NCI-H345 treated with DMSO at 0.1 percent for 48 hours (cell line): ENCODE measurements at regions not wholly inside any gene's neighbourhood (a gene's known extent, or its start where the extent isn't known, plus 50 kb on each side); places are given as distances from the start of the nearest gene placed in this dataset.

Experiments used
- DNase-seq: peaks from one replicate; lab custom pipeline; 2025; ENCODE audit not compliant: unreplicated experiment; lab: John Stamatoyannopoulos, UW

DNA sequence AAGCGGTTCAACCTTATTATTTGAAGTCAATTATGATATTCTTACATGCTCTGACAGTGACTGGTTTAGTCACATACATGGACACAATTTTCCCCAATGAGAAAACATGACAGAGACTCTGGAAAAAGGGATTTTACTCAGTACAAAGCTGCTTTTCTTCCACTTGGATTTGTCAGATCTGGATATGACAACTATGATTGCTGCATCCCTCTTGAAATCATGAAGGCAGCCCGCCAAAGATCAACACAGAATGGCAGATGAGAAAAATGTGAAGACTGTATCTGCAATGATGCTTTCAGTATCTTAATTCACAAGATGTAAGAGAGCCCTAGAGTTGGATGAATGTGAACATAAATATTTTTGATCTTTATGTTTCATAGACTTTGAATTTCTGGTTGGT lies 439.6 kb downstream of the CDH8 start:
- no peak for DNase-seq

GRCh38 chr16:61595605-61596004 lies 440.6 kb downstream of the CDH8 start:
- no peak for DNase-seq

DNA sequence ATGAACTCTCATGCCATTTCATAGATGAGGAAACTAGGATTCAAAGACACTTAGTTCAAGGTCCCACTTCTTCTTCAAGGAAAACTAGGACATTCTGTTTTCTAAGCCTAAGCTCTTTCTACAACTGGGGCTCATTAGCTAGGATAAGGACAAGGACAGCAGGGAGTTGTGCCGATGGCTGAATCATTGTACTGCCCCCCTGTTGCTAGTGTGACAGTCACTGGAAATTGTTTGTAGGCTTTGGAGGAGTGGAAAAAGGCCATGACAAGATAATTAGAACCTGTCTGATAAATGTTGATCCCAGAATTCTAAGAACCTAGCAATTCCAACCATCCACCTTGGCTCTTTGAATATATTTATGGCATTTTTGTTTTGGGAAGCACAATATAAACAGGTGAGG lies 445.7 kb downstream of the CDH8 start:
- no peak for DNase-seq

DNA sequence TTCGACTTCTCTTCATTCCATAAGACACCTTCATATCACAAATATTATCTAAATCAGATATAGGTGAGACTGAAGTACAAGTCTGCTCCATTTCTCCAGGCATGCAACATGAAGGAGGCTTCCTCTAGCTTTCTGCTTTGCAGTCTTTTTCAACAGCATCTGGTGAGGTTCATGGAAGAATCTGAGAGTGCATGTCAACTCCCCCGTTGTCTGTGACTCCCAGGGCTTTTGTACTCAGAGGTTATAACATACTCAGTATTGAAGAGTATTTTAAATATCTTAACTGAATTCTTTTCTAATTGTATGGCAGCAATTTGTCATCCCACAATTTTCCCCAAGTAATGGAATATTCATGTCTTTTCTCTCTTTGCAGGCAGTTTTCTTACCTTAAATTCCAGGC lies 448.7 kb downstream of the CDH8 start:
- DNase-seq: no peak

GRCh38 chr16:61581417-61582046 lies 454.7 kb downstream of the CDH8 start:
- DNase-seq: no peak

DNA sequence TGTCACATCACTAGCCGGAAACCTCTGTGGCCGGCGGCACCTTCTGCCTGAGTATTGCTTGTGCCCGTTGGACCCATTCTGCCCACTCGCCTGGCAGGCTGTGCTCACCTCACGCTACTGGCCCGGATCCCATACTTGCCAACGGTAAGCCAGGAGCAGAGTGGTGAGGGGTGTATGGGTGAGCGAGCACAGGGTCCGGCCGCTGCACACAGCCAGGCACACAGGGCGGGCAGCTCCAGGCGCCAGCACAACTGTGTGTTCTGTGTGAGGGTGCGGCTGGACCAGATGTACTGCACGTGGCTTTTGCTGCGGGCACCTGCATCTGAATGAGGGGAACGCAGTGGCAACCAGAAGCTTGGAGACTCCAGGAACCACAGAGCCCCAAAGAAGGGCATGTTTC lies 455.7 kb downstream of the CDH8 start:
- no peak for DNase-seq

- DNase-seq: no peak
Observed at GRCh38 chr16:61579195-61579594, 457.0 kb downstream of the CDH8 start.

DNA sequence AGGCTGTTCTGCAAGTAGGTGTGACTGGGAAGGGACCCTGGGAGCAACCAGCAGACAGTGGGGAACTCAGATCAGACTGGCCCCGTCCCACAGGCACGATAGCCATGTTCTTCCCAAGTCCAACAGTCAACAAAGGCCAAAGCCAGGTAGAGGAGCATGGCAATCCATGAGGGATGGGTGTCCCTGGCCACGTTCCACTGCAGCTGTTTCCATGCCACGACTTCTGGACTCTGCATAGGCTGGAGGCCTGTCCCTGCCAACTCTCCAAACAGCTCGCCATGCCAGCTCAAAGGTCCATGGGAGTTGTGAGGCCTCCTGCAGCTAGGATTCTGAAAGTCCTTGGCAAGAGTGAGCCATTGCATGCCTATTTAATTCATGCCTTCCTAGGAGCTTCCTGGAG lies 459.8 kb downstream of the CDH8 start:
- DNase-seq: no peak

- DNase-seq: no peak
Observed at GRCh38 chr16:61575617-61576016, 460.6 kb downstream of the CDH8 start.

DNA sequence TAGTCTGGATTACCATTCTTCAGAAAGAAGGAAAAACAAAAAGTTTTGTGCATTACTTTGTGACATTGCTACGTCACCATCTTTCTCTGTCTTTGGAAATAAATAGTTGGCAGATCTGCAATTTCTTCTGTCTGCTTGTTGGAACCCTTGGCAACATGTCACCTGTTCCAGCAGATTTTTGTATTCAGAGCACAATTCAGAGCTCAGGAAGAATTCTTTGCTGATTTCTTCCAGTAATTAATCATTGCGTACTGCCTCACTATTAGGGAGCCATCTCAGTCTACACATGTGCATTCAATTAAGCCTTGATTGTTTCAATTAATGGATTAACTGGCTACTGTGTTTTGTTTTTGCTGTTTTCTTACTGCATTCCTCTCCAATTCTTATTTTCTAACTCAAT lies 467.2 kb downstream of the CDH8 start:
- DNase-seq: no peak

- DNase-seq: no peak
Observed at GRCh38 chr16:61564716-61565115, 471.5 kb downstream of the CDH8 start.

GRCh38 chr16:61555718-61556441 lies 480.4 kb downstream of the CDH8 start:
- no peak for DNase-seq

DNA sequence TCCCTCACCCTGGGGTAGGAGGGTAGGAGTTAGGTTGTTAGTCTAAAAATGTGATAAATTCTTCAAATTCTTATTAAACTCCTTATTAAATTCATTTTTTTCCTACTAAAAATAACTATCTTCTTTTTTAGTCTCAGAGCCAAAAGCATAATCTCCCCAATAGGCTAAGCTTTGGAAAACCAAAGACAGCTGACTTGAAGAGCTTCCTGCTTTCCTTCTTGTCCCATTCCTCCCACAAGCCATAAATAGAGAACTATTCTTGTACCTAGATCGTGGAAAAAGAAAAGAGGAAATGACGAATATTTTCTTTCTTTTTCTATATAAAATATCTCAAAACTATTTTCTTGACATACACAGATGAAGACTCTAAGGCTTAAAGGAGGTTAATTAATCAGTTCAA lies 486.9 kb downstream of the CDH8 start:
- DNase-seq: no peak

DNA sequence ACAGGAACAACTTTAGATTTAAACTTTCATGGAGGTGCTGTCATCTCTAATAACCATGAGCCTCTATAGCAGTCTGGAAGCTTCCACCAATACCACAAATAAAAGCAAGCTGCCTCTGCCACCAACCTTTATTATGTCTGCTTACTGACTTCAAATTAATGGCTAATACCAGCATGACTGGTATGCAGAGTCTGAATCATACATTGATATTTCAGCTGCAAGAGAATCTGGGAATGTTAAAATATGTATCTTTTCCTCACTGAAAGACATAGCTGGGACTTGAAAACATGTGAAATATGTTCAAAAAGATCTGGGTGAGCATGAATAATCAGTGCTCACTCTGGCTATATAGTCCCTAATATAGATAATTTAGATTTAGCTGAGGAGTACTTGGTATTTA lies 488.6 kb downstream of the CDH8 start:
- no peak for DNase-seq

DNA sequence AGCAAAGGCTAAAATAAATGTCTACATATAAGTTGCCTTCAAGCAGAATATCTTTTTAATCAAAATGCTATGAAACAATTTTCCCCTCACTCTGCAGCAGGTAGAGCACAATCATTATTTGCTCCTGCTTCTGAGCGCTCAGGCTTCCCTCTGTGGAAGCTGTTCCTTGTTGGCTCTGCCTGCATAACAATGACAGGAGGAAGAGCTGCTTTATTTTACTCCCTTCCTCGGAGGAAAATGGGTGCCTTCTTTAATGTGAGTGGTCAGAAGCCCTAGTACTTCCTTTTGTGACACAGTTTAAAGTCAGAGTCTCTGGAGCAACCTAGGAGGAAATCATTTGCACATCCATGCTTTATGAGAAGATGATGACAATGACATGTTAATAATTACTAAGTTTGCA lies 492.1 kb downstream of the CDH8 start:
- DNase-seq: no peak

DNA sequence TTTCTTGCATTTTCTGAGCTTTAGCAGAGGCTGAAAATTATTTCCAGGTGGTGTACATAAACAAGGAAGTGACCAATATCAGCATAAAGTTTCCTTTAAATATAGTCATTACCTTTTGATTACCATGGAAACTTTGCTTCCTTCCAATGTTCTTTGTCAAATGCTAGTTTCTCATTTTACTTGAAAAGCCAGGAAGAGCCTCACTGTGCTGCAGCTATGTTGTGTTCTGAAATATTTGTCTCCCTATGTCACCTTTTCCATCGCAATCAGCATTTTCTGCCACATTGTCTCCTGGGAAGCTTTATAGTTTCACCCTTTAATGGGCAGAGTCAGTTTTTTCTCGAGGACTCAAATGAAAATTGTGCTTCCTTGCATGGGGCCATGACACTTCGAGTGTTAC lies 496.0 kb downstream of the CDH8 start:
- DNase-seq: no peak

DNA sequence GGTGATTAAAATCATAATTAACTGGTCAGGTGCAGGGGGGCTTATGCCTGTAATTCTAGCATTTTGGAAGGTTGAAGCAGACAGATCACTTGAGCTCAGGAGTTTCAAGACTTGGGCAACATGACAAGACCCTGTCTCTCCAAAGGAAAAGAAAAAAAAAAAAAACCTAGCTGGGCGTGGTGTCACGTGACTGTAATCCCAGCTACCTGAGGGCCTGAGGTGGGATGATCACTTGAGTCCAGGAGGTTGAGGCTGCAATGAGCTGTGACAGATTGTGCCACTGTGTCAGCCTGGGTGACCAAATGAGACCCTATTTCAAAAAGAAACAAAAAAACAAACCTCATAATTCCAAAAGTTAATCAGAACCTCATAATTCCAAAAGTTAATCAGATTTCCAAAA lies 505.5 kb downstream of the CDH8 start:
- no peak for DNase-seq

GRCh38 chr16:61500851-61501250 lies 535.4 kb downstream of the CDH8 start:
- no peak for DNase-seq

- DNase-seq: no peak
Observed at GRCh38 chr16:61480250-61480649, 556.0 kb downstream of the CDH8 start.

DNA sequence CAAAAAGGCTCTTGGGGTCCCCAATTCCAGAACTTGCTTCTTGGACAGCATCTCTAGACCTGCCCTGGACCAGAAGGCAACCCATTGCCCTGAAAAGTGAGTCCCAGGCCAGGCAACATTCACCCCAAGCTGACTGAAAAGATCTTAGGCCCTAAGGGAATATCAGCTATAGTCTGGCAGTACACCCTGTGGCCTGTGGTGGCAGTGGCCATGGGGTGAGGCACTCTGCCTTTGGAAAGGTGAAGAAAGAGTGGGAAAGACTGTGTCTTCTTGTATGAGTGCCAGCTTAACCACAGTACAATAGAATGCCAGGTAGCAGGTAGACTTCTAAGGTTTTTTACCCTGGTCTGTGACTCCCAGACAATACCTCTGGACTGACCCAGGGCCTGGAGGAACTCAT lies 564.5 kb downstream of the CDH8 start:
- DNase-seq: no peak

- DNase-seq: no peak
Observed at GRCh38 chr16:61471023-61471422, 565.2 kb downstream of the CDH8 start.

DNA sequence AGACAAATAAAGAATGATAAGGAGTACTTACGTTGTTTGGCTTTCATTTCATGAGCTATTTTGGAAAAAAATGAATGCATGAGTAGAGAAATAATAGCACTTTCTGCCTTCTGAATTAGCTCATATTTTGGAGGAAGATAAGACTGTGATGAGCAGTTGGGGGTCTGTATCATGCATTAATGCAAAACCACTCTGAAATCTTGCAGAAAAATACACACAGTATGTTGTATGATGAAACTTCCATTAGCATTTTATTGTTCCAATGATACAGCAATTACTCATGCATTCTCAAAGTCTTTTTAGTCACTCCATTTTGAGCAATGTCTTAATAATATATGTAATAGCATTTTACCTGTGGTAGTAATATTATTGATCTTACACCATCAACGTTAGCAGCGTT lies 571.0 kb downstream of the CDH8 start:
- DNase-seq: no peak

GRCh38 chr16:61460020-61460419 lies 576.2 kb downstream of the CDH8 start:
- no peak for DNase-seq
